Fibroblast of skin of scalp (primary cell): ENCODE measurements at regions not wholly inside any gene's neighbourhood (a gene's known extent, or its start where the extent isn't known, plus 50 kb on each side); places are given as distances from the start of the nearest gene placed in this dataset.
"Not testable (repeated sequence)": the region's sequence is repeated elsewhere in the genome, so short reads cannot be mapped to it uniquely, and the experiment has no call there.

Source experiments
- DNase-seq: peaks from one replicate; pipeline ENCODE4 v3.0.0-alpha.2; 2013

- no peak for DNase-seq
Measured at GRCh38 chr14:21884995-21885394, 211.4 kb upstream of the OR4E1 start.

GRCh38 chr14:21882226-21882625 is 208.6 kb upstream of the OR4E1 start:
- DNase-seq, result no peak

- no peak for DNase-seq
Measured at GRCh38 chr14:21880918-21881317, 207.3 kb upstream of the OR4E1 start.

GRCh38 chr14:21875791-21876190 is 202.2 kb upstream of the OR4E1 start:
- no peak for DNase-seq

GRCh38 chr14:21874946-21875345 is 201.3 kb upstream of the OR4E1 start:
- no peak for DNase-seq

- no peak for DNase-seq
Measured at GRCh38 chr14:21874167-21874566, 200.5 kb upstream of the OR4E1 start.

- peak; percentile 4 for DNase-seq
Measured at GRCh38 chr14:21868442-21869046, 194.9 kb upstream of the OR4E1 start.

GRCh38 chr14:21867541-21867940 is 193.9 kb upstream of the OR4E1 start:
- peak; percentile 10 for DNase-seq

GRCh38 chr14:21866479-21866878 is 192.9 kb upstream of the OR4E1 start:
- DNase-seq, result no peak

GRCh38 chr14:21863289-21863688 is 189.7 kb upstream of the OR4E1 start:
- DNase-seq, result no peak

GRCh38 chr14:21861153-21861552 is 187.5 kb upstream of the OR4E1 start:
- no peak for DNase-seq

- no peak for DNase-seq
Measured at GRCh38 chr14:21860172-21860571, 186.6 kb upstream of the OR4E1 start.

- DNase-seq, result no peak
Measured at GRCh38 chr14:21852775-21853174, 179.2 kb upstream of the OR4E1 start.

- DNase-seq, result peak; percentile 8
Measured at GRCh38 chr14:21852061-21852664, 178.5 kb upstream of the OR4E1 start.

GRCh38 chr14:21846902-21847301 is 173.3 kb upstream of the OR4E1 start:
- not testable (repeated sequence) for DNase-seq

- DNase-seq, result peak; percentile 1
Measured at GRCh38 chr14:21846227-21846885, 172.7 kb upstream of the OR4E1 start.

GRCh38 chr14:21840765-21841164 is 167.1 kb upstream of the OR4E1 start:
- no peak for DNase-seq

- DNase-seq, result no peak
Measured at GRCh38 chr14:21833836-21834235, 160.2 kb upstream of the OR4E1 start.

GRCh38 chr14:21825845-21826244 is 152.2 kb upstream of the OR4E1 start:
- no peak for DNase-seq

- no peak for DNase-seq
Measured at GRCh38 chr14:21825149-21825743, 151.6 kb upstream of the OR4E1 start.

GRCh38 chr14:21822109-21822508 is 148.5 kb upstream of the OR4E1 start:
- no peak for DNase-seq

GRCh38 chr14:21820631-21821030 is 147.0 kb upstream of the OR4E1 start:
- no peak for DNase-seq

- DNase-seq, result peak; percentile 0
Measured at GRCh38 chr14:21819891-21820290, 146.3 kb upstream of the OR4E1 start.

GRCh38 chr14:21817010-21817409 is 143.4 kb upstream of the OR4E1 start:
- not testable (repeated sequence) for DNase-seq
